Natural killer cell (primary cell): ENCODE measurements at regions not wholly inside any gene's neighbourhood (a gene's known extent, or its start where the extent isn't known, plus 50 kb on each side); places are given as distances from the start of the nearest gene placed in this dataset.

Source experiments
- ATAC-seq, 3 donors: fragments of 150-1000 bp in 2 of 3; fragments of 200-7000 bp in 1 of 3; cut with Tn5 transposase; 1 replicate in 1 of 3; 2 replicates in 2 of 3; pipeline ENCODE4 v1.10.0; 2021; ENCODE audit warnings: mild to moderate bottlenecking in 2 of 3, moderate library complexity in 2 of 3
- DNase-seq, 2 donors: peaks; one replicate each; pipeline versions ENCODE4 v3.0.0 to v3.0.0-alpha.2; 2013 to 2021; ENCODE audit warnings: mixed read lengths in 1 of 2
- H3K27ac ChIP-seq: one replicate; pipeline ENCODE4 v1.5.1; 2013; ENCODE audit warnings: mild to moderate bottlenecking, low read length
- H3K27me3 ChIP-seq: one replicate; pipeline ENCODE4 v1.6.1; 2013; ENCODE audit warnings: low read length; ENCODE audit not compliant: control insufficient read depth, insufficient read depth
- H3K36me3 ChIP-seq: one replicate; pipeline ENCODE4 v1.6.1; 2013; ENCODE audit warnings: low read length; ENCODE audit not compliant: control insufficient read depth, insufficient read depth
- H3K4me1 ChIP-seq: one replicate; pipeline ENCODE4 v1.6.1; 2013; ENCODE audit warnings: low read length; ENCODE audit not compliant: control insufficient read depth, insufficient read depth
- H3K4me3 ChIP-seq: one replicate; pipeline ENCODE4 v1.5.1; 2013; ENCODE audit warnings: low read length
- H3K9me3 ChIP-seq: one replicate; pipeline ENCODE4 v1.6.1; 2013; ENCODE audit warnings: low read length; ENCODE audit not compliant: control insufficient read depth, insufficient read depth
- H3K27ac Mint-ChIP-seq, 2 donors: one replicate each; pipeline ENCODE4 v1.8.0; 2022; ENCODE audit warnings: mild to moderate bottlenecking in 2 of 2, mixed read lengths in 2 of 2, moderate library complexity in 1 of 2
- H3K27me3 Mint-ChIP-seq, 2 donors: one replicate each; pipeline ENCODE4 v1.8.0; 2022; ENCODE audit warnings: low read depth in 2 of 2, mixed read lengths in 2 of 2
- H3K36me3 Mint-ChIP-seq: one replicate; pipeline ENCODE4 v1.8.0; 2022; ENCODE audit warnings: mixed read lengths
- H3K4me1 Mint-ChIP-seq, 2 donors: one replicate each; pipeline ENCODE4 v1.8.0; 2022; ENCODE audit warnings: mixed read lengths in 2 of 2
- H3K4me3 Mint-ChIP-seq: one replicate; pipeline ENCODE4 v1.8.0; 2022; ENCODE audit warnings: mild to moderate bottlenecking, moderate library complexity, mixed read lengths
- H3K9me3 Mint-ChIP-seq, 2 donors: one replicate each; pipeline ENCODE4 v1.8.0; 2022; ENCODE audit warnings: mixed read lengths in 2 of 2
- WGBS: methylation state at CpG from one replicate; pipeline ENCODE4 v1.1.7; 2013; ENCODE audit warnings: missing lambda C conversion rate; ENCODE audit not compliant: insufficient coverage; 5-methylcytosine and 5-hydroxymethylcytosine counted together
- intact Hi-C: fragments of 100-400 bp; cut with micrococcal nuclease; formaldehyde crosslinking; loops from one replicate; pipeline ENCODE4 v1.14.2; 2022
- TF ChIP-seq, protein P1 (sequence below): fragments of 200-600 bp; IDR thresholded peaks from one replicate; pipeline ENCODE4 v1.8.0; 2022; ENCODE audit warnings: antibody characterized with exemption

DNA sequence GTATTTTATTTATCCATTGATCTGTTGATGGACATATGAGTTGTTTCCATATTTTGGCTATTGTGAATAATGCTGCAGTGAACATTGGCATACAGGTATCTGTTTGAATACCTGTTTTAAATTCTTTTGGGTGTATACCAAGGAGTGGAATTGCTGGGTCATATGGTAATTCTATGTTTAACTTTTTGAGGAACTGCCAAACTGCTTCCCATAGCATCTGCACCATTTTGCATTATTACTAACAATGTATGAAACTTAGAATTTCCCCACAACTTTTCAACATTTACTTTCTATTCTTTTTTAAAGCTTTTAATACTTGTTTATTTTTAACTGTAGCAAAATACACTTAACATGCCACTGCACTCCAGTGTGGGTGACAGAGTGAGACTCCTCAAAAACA lies 57.0 kb upstream of the MSN start:
- intact Hi-C loops = no loop called here
- no peak overlapping the region for H3K4me3 Mint-ChIP-seq
- peak overlapping the region; percentile 77 to 93 for H3K27ac Mint-ChIP-seq

DNA sequence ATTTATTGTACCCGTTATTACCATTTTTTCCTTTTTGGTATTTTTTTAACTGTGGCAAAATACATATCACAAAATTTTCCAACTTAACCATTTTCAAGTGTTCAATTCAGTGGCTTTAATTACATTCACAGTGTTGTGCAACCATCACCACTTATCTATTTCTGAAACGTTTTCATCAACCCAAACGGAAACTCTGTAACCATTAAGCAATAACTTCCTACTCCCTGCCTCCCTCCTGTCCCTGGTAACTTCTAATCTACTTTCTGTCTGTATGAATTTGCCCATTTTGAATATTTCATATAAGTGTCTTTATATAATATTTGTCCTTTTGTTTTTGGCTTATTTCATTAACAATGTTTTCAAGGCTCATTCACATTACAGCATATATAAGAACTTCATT lies 57.4 kb upstream of the MSN start:
- WGBS = 0% methylated on average over 1 of the region's 3 CpGs
- H3K36me3 ChIP-seq = no peaks in the 10 kb centered on the region
- TF ChIP-seq, protein P1, sequence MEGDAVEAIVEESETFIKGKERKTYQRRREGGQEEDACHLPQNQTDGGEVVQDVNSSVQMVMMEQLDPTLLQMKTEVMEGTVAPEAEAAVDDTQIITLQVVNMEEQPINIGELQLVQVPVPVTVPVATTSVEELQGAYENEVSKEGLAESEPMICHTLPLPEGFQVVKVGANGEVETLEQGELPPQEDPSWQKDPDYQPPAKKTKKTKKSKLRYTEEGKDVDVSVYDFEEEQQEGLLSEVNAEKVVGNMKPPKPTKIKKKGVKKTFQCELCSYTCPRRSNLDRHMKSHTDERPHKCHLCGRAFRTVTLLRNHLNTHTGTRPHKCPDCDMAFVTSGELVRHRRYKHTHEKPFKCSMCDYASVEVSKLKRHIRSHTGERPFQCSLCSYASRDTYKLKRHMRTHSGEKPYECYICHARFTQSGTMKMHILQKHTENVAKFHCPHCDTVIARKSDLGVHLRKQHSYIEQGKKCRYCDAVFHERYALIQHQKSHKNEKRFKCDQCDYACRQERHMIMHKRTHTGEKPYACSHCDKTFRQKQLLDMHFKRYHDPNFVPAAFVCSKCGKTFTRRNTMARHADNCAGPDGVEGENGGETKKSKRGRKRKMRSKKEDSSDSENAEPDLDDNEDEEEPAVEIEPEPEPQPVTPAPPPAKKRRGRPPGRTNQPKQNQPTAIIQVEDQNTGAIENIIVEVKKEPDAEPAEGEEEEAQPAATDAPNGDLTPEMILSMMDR = no peak
- intact Hi-C loops = no loop called here
- Mint-ChIP-seq H3K4me3 (peak overlapping the region; percentile 82), H3K36me3 (no peaks in the 10 kb centered on the region), H3K4me1 (peaks cover 41 to 53% of the 10 kb centered on the region in 2 donors), H3K27ac (peak overlapping the region; percentile 77 to 93), H3K9me3 (no peaks in the 10 kb centered on the region), H3K27me3 (no peaks in the 10 kb centered on the region)
- ATAC-seq (peak in 1 of 3 donors; percentile 56), DNase-seq (peak in 1 of 2 donors; percentile 18)
- no peaks in the 10 kb centered on the region for H3K9me3 ChIP-seq
- H3K27ac ChIP-seq = peak overlapping the region; percentile 30
- peaks cover 28% of the 10 kb centered on the region for H3K4me1 ChIP-seq
- H3K4me3 ChIP-seq = no peak overlapping the region
- H3K27me3 ChIP-seq = no peaks in the 10 kb centered on the region

More for the DNA sequence above, 57.0 kb upstream of the MSN start:
- peaks cover 36 to 53% of the 10 kb centered on the region in 2 donors for H3K4me1 Mint-ChIP-seq
- no peak overlapping the region for H3K27ac ChIP-seq
- TF ChIP-seq, protein P1 = no peak
- no peaks in the 10 kb centered on the region for H3K36me3 Mint-ChIP-seq
- H3K4me1 ChIP-seq = peaks cover 28% of the 10 kb centered on the region
- no peak for DNase-seq
- H3K27me3 Mint-ChIP-seq = no peaks in the 10 kb centered on the region
- no peaks in the 10 kb centered on the region for H3K9me3 Mint-ChIP-seq
- no peak overlapping the region for H3K4me3 ChIP-seq
- H3K27me3 ChIP-seq = no peaks in the 10 kb centered on the region
- no peak for ATAC-seq
- no peaks in the 10 kb centered on the region for H3K36me3 ChIP-seq
- H3K9me3 ChIP-seq = no peaks in the 10 kb centered on the region

DNA sequence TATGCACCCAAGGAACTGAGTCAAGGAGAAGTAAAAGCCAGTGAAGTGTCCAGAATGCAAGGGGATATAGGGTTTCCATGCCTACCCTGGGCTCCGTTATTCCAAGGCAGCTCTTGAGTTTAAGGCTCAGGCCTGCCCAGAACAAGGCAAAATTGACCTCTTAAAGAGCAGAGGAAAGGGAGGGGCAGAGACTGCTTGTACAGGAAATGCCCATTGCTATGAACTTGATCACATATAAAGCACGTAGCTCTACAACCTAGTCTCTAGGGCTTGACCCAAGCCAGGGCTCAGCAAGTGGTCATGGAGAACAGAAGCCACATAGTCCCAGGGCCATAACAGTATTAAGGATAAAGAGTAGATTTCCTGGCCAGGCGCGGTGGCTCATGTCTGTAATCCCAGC lies 58.2 kb upstream of the MSN start:
- Mint-ChIP-seq H3K36me3 (no peaks in the 10 kb centered on the region), H3K4me3 (peak overlapping the region; percentile 71), H3K4me1 (peaks cover 47 to 54% of the 10 kb centered on the region in 2 donors), H3K27ac (peak overlapping the region; percentile 77 to 93), H3K27me3 (no peaks in the 10 kb centered on the region), H3K9me3 (no peaks in the 10 kb centered on the region)
- peak overlapping the region; percentile 59 for H3K27ac ChIP-seq
- H3K9me3 ChIP-seq = no peaks in the 10 kb centered on the region
- H3K4me3 ChIP-seq = no peak overlapping the region
- peak in 1 of 3 donors; percentile 28 for ATAC-seq
- 83% methylated on average over 4 of the region's 4 CpGs for WGBS
- H3K36me3 ChIP-seq = no peaks in the 10 kb centered on the region
- TF ChIP-seq, protein P1 = no peak
- H3K27me3 ChIP-seq = no peaks in the 10 kb centered on the region
- DNase-seq = no peak
- H3K4me1 ChIP-seq = peaks cover 28% of the 10 kb centered on the region
- intact Hi-C loops = no loop called here

DNA sequence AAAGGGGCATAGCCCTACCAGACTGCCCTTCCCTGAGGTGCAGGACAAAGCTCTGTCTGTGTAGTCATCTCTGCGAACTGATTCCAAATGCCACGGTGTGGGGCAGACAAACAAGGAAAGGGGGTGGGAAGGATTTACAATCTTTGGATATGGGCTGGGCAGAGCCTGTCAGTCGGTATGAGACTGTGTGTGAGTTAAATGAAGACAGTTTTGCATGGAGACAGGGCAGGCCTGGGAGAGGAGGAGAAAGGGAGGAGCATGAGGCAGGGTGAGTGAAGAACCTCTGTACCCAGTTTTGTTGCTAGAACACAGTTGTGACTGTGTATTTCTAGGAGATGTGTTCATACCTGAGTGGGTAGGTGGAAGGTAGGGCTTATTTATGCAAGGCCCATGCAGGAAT lies 59.4 kb upstream of the MSN start:
- no peaks in the 10 kb centered on the region for H3K36me3 ChIP-seq
- H3K4me3 ChIP-seq = no peak overlapping the region
- H3K4me3 Mint-ChIP-seq = peak overlapping the region; percentile 60
- no peaks in the 10 kb centered on the region for H3K27me3 Mint-ChIP-seq
- H3K27ac ChIP-seq = no peak overlapping the region
- no peaks in the 10 kb centered on the region for H3K9me3 Mint-ChIP-seq
- H3K4me1 Mint-ChIP-seq = peaks cover 55% of the 10 kb centered on the region in 2 donors
- H3K27ac Mint-ChIP-seq = peak overlapping the region; percentile 60 to 77
- peaks cover 29% of the 10 kb centered on the region for H3K4me1 ChIP-seq
- DNase-seq (no peak), ATAC-seq (no peak)
- WGBS = 84% methylated on average over 3 of the region's 3 CpGs
- TF ChIP-seq, protein P1 = no peak
- H3K27me3 ChIP-seq = no peaks in the 10 kb centered on the region
- H3K9me3 ChIP-seq = no peaks in the 10 kb centered on the region
- intact Hi-C loops = no loop called here
- no peaks in the 10 kb centered on the region for H3K36me3 Mint-ChIP-seq
